ENCODE measurements at regions not wholly inside any gene's neighbourhood (a gene's known extent, or its start where the extent isn't known, plus 50 kb on each side); places are given as distances from the start of the nearest gene placed in this dataset.
A peak's percentile ranks its signal among the peaks of the same experiment; 100 is the strongest.

DNA sequence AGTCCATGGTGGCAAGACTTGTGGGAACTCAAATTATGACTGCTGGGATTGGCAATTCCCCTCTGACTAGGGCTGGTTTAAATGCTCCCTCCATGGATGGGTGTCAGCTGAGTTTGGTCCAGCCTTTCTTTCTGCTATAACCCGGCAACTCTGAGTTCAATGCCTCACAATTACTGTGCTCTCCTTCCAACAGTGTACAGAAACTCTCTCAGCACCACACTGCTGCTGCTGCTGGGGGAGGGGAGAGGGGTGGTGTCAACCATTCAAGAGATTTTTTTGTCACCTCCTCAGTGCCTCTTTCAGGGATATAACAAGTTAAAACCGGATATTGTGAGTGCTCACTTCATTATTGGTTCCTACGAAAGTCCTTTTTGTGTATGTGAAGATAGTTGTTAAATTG lies 830.3 kb upstream of the NXPH2 start:
- no peak overlapping the region for H3K4me3 ChIP-seq (ENCODE audit: low read depth, low read length)
- TF ChIP-seq, protein P1, sequence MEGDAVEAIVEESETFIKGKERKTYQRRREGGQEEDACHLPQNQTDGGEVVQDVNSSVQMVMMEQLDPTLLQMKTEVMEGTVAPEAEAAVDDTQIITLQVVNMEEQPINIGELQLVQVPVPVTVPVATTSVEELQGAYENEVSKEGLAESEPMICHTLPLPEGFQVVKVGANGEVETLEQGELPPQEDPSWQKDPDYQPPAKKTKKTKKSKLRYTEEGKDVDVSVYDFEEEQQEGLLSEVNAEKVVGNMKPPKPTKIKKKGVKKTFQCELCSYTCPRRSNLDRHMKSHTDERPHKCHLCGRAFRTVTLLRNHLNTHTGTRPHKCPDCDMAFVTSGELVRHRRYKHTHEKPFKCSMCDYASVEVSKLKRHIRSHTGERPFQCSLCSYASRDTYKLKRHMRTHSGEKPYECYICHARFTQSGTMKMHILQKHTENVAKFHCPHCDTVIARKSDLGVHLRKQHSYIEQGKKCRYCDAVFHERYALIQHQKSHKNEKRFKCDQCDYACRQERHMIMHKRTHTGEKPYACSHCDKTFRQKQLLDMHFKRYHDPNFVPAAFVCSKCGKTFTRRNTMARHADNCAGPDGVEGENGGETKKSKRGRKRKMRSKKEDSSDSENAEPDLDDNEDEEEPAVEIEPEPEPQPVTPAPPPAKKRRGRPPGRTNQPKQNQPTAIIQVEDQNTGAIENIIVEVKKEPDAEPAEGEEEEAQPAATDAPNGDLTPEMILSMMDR (IDR thresholded peaks at IDR 0.05; ENCODE audit: insufficient read depth, low read length, severe bottlenecking): no peak
- H3K36me3 ChIP-seq (ENCODE audit: control insufficient read depth, insufficient read depth, low read length): no peaks in the 10 kb centered on the region
- FAIRE-seq: no peak
- no peaks in the 10 kb centered on the region for H3K27me3 ChIP-seq (ENCODE audit: control insufficient read depth, insufficient read depth, low read length)
- DNase-seq (ENCODE audit: low read depth): no peak

GRCh38 chr2:139609109-139609508 lies 828.9 kb upstream of the NXPH2 start:
- H3K4me3 ChIP-seq (ENCODE audit: low read depth, low read length): no peak overlapping the region
- TF ChIP-seq, protein P1 (IDR thresholded peaks at IDR 0.05; ENCODE audit: insufficient read depth, low read length, severe bottlenecking): no peak
- no peak for DNase-seq (ENCODE audit: low read depth)
- H3K27me3 ChIP-seq (ENCODE audit: control insufficient read depth, insufficient read depth, low read length): no peaks in the 10 kb centered on the region
- peak; percentile 55 for FAIRE-seq
- H3K36me3 ChIP-seq (ENCODE audit: control insufficient read depth, insufficient read depth, low read length): no peaks in the 10 kb centered on the region

DNA sequence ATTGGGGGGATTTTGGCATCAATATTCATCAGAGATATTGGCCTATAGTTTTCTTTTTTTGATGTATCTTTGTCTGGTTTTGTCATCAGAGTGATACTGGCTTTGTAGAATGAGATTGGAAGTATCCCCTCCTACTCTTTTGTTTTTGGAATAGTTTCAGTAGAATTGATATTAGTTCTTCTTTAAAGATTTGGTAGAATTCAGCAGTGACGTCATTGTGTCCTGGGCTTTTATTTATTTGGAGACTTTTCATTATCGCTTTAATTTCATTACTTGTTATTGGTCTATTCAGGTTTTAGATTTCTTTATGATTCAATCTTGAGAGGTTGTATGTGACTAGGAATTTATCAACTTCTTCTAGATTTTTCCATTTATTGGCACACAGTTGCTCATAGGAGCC lies 825.5 kb upstream of the NXPH2 start:
- FAIRE-seq: no peak
- no peaks in the 10 kb centered on the region for H3K27me3 ChIP-seq (ENCODE audit: control insufficient read depth, insufficient read depth, low read length)
- H3K4me3 ChIP-seq (ENCODE audit: low read depth, low read length): no peak overlapping the region
- TF ChIP-seq, protein P1 (IDR thresholded peaks at IDR 0.05; ENCODE audit: insufficient read depth, low read length, severe bottlenecking): no peak
- DNase-seq (ENCODE audit: low read depth): no peak
- no peaks in the 10 kb centered on the region for H3K36me3 ChIP-seq (ENCODE audit: control insufficient read depth, insufficient read depth, low read length)

DNA sequence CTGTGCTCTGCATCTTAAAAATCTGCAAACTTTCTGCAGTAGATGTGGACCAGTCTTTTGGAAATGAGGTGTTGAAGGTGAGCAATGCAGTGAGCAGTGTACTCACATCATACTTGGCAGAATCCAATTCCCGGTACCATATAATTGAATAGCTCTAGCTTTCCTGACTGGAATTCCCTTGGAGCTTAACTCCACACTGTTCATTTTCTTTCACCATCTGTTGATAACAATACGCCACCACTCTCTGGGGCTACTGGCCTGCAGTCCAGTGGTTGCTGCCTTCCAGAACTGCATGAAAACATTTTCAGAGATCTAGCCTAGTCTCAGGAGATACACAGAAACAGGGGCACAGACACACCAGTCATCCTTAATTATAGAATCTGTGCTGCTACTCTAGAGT lies 820.0 kb upstream of the NXPH2 start:
- FAIRE-seq: no peak
- no peak for DNase-seq (ENCODE audit: low read depth)
- Histone ChIP-seq H3K4me3 (ENCODE audit: low read depth, low read length) (no peak overlapping the region), H3K27me3 (ENCODE audit: control insufficient read depth, insufficient read depth, low read length) (no peaks in the 10 kb centered on the region), H3K36me3 (ENCODE audit: control insufficient read depth, insufficient read depth, low read length) (no peaks in the 10 kb centered on the region)
- TF ChIP-seq, protein P1 (IDR thresholded peaks at IDR 0.05; ENCODE audit: insufficient read depth, low read length, severe bottlenecking): no peak

- FAIRE-seq: no peak
- TF ChIP-seq, protein P1 (IDR thresholded peaks at IDR 0.05; ENCODE audit: insufficient read depth, low read length, severe bottlenecking): no peak
These were observed 804.9 kb upstream of the NXPH2 start for GRCh38 chr2:139585101-139585500.

GRCh38 chr2:139574371-139574770 lies 794.2 kb upstream of the NXPH2 start:
- no peaks in the 10 kb centered on the region for H3K36me3 ChIP-seq (ENCODE audit: control insufficient read depth, insufficient read depth, low read length)
- H3K27me3 ChIP-seq (ENCODE audit: control insufficient read depth, insufficient read depth, low read length): no peaks in the 10 kb centered on the region
- TF ChIP-seq, protein P1 (IDR thresholded peaks at IDR 0.05; ENCODE audit: insufficient read depth, low read length, severe bottlenecking): no peak
- no peak for FAIRE-seq
- DNase-seq (ENCODE audit: low read depth): no peak
- H3K4me3 ChIP-seq (ENCODE audit: low read depth, low read length): no peak overlapping the region

More at GRCh38 chr2:139585101-139585500, 804.9 kb upstream of the NXPH2 start:
- H3K36me3 ChIP-seq (ENCODE audit: control insufficient read depth, insufficient read depth, low read length): no peaks in the 10 kb centered on the region
- no peaks in the 10 kb centered on the region for H3K27me3 ChIP-seq (ENCODE audit: control insufficient read depth, insufficient read depth, low read length)
- DNase-seq (ENCODE audit: low read depth): no peak
- no peak overlapping the region for H3K4me3 ChIP-seq (ENCODE audit: low read depth, low read length)
